ENCODE measurements at regions not wholly inside any gene's neighbourhood (a gene's known extent, or its start where the extent isn't known, plus 50 kb on each side); places are given as distances from the start of the nearest gene placed in this dataset.

DNA sequence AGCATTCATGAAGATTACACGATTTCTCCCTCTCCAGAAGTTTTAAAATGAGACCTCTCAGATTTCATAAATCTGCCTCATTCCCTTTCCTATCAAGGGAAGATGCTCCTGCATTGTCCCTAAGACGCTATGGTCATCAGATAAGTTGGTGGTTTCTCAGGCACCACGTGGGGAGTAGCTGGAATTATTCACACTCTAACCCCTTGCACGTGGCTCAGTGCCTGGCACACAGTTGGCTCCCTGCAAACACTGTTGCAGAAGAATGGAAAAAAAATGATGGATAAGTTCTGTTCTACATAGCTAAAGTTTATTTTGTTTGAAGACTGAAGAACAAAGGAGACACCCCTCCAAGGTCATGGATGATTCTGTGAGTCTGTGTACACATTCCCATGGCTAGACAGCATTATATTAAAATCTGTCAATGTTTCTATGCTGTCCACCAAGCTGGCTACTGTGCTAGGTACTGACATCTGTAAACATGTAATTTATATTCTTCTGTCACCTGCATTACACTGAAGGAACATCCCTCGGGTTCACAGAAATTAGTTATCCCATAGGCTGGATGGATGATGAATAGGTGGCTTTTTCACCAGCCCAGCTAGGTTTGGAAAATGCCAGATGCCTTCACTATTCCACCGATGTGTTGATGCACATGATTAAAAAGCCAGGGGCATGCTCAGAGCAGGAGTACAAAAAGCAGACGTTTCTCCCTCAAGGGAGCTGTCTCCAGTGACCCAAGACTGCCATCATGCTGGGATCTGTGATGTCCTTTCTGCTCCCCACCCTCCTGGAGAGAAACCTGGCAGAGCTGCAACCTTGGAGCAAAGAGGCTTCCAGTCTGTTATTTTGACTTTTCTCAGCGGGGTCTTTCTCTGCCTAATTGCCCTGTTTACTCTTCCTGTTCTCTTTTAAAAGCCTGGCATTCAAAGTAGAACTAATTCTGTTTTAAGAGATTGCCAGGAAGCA is 610.5 kb downstream of the UTRN start:
- H3K27me3 ChIP-seq (replicated peaks in 1 of 4; ENCODE audit: control insufficient read depth in 3 of 4, extremely low read depth in 1 of 4, insufficient read depth in 3 of 4, low read length in 3 of 4), result peaks cover 0 to 5% (median 1%) of the 10 kb centered on the region in 4 experiments; a peak in 2 of 7 replicates
- H3K4me2 ChIP-seq (ENCODE audit: insufficient read depth in 1 of 2, low read depth in 2 of 2, low read length in 2 of 2), result no peak overlapping the region

More for the DNA sequence above, 610.5 kb downstream of the UTRN start:
- no peaks in the 10 kb centered on the region for H3K23me2 ChIP-seq (ENCODE audit: low read depth, low read length)
- H3K4me1 ChIP-seq (replicated peaks in 1 of 4; ENCODE audit: control insufficient read depth in 3 of 4, insufficient read depth in 4 of 4, low read length in 3 of 4), result peaks cover 0 to 3% (median 2%) of the 10 kb centered on the region in 4 experiments; a peak in 3 of 7 replicates
- H3K4me3 ChIP-seq (ENCODE audit: extremely low read depth in 1 of 4, insufficient read depth in 2 of 4, low read depth in 3 of 4, low read length in 4 of 4), result no peak overlapping the region
- H2AFZ ChIP-seq (ENCODE audit: low read length), result no peak overlapping the region
- H4K91ac ChIP-seq (replicated peaks; ENCODE audit: insufficient read length, low read length), result no peak overlapping the region
- H3K4ac ChIP-seq (replicated peaks; ENCODE audit: insufficient read length, low read depth, low read length), result no peak overlapping the region
- no peak overlapping the region for H3K27ac ChIP-seq (ENCODE audit: low read depth, low read length)
- H2BK5ac ChIP-seq (ENCODE audit: low read depth, low read length), result no peak overlapping the region; the same call in 1 of the 2 replicates
- no peak overlapping the region for H4K8ac ChIP-seq (ENCODE audit: extremely low read depth, insufficient read depth, low read length)
- H3K56ac ChIP-seq (replicated peaks; ENCODE audit: insufficient read length, low read depth, low read length), result no peak overlapping the region
- no peak overlapping the region for H2BK15ac ChIP-seq (ENCODE audit: low read length)
- H3K9me3 ChIP-seq (ENCODE audit: insufficient read depth in 2 of 2, low read depth in 1 of 2, low read length in 1 of 2), result no peaks in the 10 kb centered on the region
- peak in 1 of 2 experiments; percentile 10 for DNase-seq (ENCODE audit: low read depth in 1 of 2, low spot score in 2 of 2)
- H3K14ac ChIP-seq (ENCODE audit: insufficient read length), result no peak overlapping the region
- no peak overlapping the region for H3K18ac ChIP-seq (ENCODE audit: extremely low read depth, low read length)
- ChIA-PET POLR2A (ENCODE audit: partially characterized antibody) (interaction anchor here (0.6 kb wide), 1 partner anchor 327 kb away, joined by 3 read pairs; no protein-coding TSS in a partner anchor), CTCF (ENCODE audit: partially characterized antibody) (interaction anchor here (0.8 to 1.8 kb wide), 3 partner anchors 8 to 117 kb away, joined by 3 to 5 read pairs (median 3); no protein-coding TSS in a partner anchor)
- H3K79me1 ChIP-seq (ENCODE audit: low read depth, low read length), result no peaks in the 10 kb centered on the region
- H2BK12ac ChIP-seq (ENCODE audit: low read depth, low read length), result 0 out of 2 replicates have a peak overlapping the region, but pooled peaks have one; percentile 50
- H3K36me3 ChIP-seq (ENCODE audit: control insufficient read depth in 2 of 4, insufficient read depth in 4 of 4, low read length in 3 of 4), result no peaks in the 10 kb centered on the region
- H3K79me2 ChIP-seq (ENCODE audit: control insufficient read depth in 1 of 2, insufficient read depth in 2 of 2, low read length in 2 of 2), result no peaks in the 10 kb centered on the region
- no peak for TF ChIP-seq SIX5 (IDR thresholded peaks at IDR 0.05; ENCODE audit: low read depth, low read length)
- no peak for TF ChIP-seq SUZ12 (IDR thresholded peaks at IDR 0.05; ENCODE audit: low read length)
- TF ChIP-seq CREB1 (IDR thresholded peaks at IDR 0.05), result no peak
- TF ChIP-seq BRCA1 (IDR thresholded peaks at IDR 0.05; ENCODE audit: low read depth, low read length), result no peak
- peak; percentile 1 to 14; a peak in 1 of 4 replicates for TF ChIP-seq RAD21 (IDR thresholded peaks at IDR 0.05 in 1 of 2, conservative IDR thresholded peaks at IDR 0.05 in 1 of 2; ENCODE audit: low read depth in 2 of 2, low read length in 2 of 2)
- no peak for TF ChIP-seq CTCF (IDR thresholded peaks at IDR 0.05; ENCODE audit: control extremely low read depth in 1 of 3, insufficient read depth in 1 of 3, low read depth in 1 of 3, low read length in 3 of 3)
- no peak for TF ChIP-seq E2F6 (IDR thresholded peaks at IDR 0.05)
- TF ChIP-seq TAF7 (optimal IDR thresholded peaks at IDR 0.05; ENCODE audit: borderline replicate concordance, low read depth, low read length), result no peak
- no peak overlapping the region for H4K5ac ChIP-seq (ENCODE audit: insufficient read length, low read depth, low read length)
- no peak overlapping the region for H3K9ac ChIP-seq (replicated peaks in 1 of 4; ENCODE audit: extremely low read depth in 1 of 4, low read depth in 3 of 4, low read length in 3 of 4)
- no peaks in the 10 kb centered on the region for H4K20me1 ChIP-seq (replicated peaks in 1 of 2; ENCODE audit: control insufficient read depth in 1 of 2, insufficient read depth in 2 of 2, low read length in 2 of 2)
- H2BK20ac ChIP-seq (ENCODE audit: low read length), result no peak overlapping the region
- no peak overlapping the region for H2AK5ac ChIP-seq (ENCODE audit: low read depth, low read length)
- H3K23ac ChIP-seq (ENCODE audit: insufficient read length), result no peak overlapping the region
- H2BK120ac ChIP-seq (replicated peaks; ENCODE audit: low read depth, low read length), result no peak overlapping the region
- 69% methylated on average over 8 of the region's 8 CpGs; no CpG with 5 or more reads in 1 of the 2 experiments for WGBS, 2 experiments (ENCODE audit: extremely low coverage in 1 of 2, insufficient coverage in 1 of 2, insufficient read length in 1 of 2, insufficient replicate concordance in 2 of 2, low coverage in 1 of 2, low lambda C conversion rate in 2 of 2, missing lambda C conversion rate in 1 of 2)
- FAIRE-seq, result no peak

Data from H1 (cell line).